ENCODE measurements at regions not wholly inside any gene's neighbourhood (a gene's known extent, or its start where the extent isn't known, plus 50 kb on each side); places are given as distances from the start of the nearest gene placed in this dataset.

- no peak overlapping the region for H2AFZ ChIP-seq (ENCODE audit: low read depth, low read length, poor library complexity, severe bottlenecking)
- RAD21 ChIA-PET (ENCODE audit: low non-redundant PET in 1 of 2, low total read pairs in 2 of 2, uncharacterized antibody in 2 of 2, unreplicated experiment in 2 of 2): no interaction called here
- intact Hi-C loops (cut with micrococcal nuclease): no loop called here
- no peak overlapping the region for H3K27ac ChIP-seq (ENCODE audit: low read depth, low read length)
- no peaks in the 10 kb centered on the region for H3K36me3 ChIP-seq (ENCODE audit: control insufficient read depth in 1 of 2, insufficient read depth in 2 of 2, low read length in 2 of 2)
- H3K4me3 ChIP-seq (replicated peaks in 1 of 2; ENCODE audit: low read depth in 1 of 2, low read length in 2 of 2): no peak overlapping the region
- DNase-seq (ENCODE audit: low read depth, low spot score) (no peak), ATAC-seq (no peak)
- H3K9me2 ChIP-seq (ENCODE audit: insufficient read depth): no peaks in the 10 kb centered on the region
- H3K27me3 ChIP-seq (ENCODE audit: insufficient read depth, low read length): no peaks in the 10 kb centered on the region
- BruUV-seq (replicated peaks): no TSS peak
- H3K4me2 ChIP-seq (ENCODE audit: low read length): no peak overlapping the region
- no peak overlapping the region for H3K9ac ChIP-seq (ENCODE audit: low read length)
- no peaks in the 10 kb centered on the region for H3K79me2 ChIP-seq (ENCODE audit: insufficient read depth, low read length)
- CTCF ChIA-PET: no interaction called here
- no peaks in the 10 kb centered on the region for H3K4me1 ChIP-seq (ENCODE audit: control insufficient read depth in 1 of 2, insufficient read depth in 2 of 2, low read length in 2 of 2)
- no peaks in the 10 kb centered on the region; a peak in 1 of 4 replicates for H3K9me3 ChIP-seq (ENCODE audit: control insufficient read depth in 1 of 2, insufficient read depth in 1 of 2, low read depth in 1 of 2, low read length in 2 of 2)
- H4K20me1 ChIP-seq (ENCODE audit: insufficient read depth): no peaks in the 10 kb centered on the region
- POLR2A ChIA-PET: no interaction called here
- no peak for TF ChIP-seq ZFX (IDR thresholded peaks at IDR 0.05)
- TF ChIP-seq TCF7L2 (IDR thresholded peaks at IDR 0.05; ENCODE audit: borderline replicate concordance, extremely low read depth, insufficient read depth, insufficient read length): no peak
- TF ChIP-seq ELF1 (IDR thresholded peaks at IDR 0.05; ENCODE audit: borderline replicate concordance, low read depth): no peak
- TF ChIP-seq SRF (IDR thresholded peaks at IDR 0.05; ENCODE audit: low read depth): no peak
- TF ChIP-seq ATF3 (IDR thresholded peaks at IDR 0.05): no peak
- no peak for TF ChIP-seq FOSL1 (IDR thresholded peaks at IDR 0.05; ENCODE audit: low read depth)
- no peak for TF ChIP-seq ZNF274 (IDR thresholded peaks at IDR 0.05; ENCODE audit: low read depth, low read length)
Observed at GRCh38 chr13:84187626-84188025, 305.4 kb upstream of the SLITRK1 start.

- no peak overlapping the region for H2AFZ ChIP-seq (ENCODE audit: low read depth, low read length, poor library complexity, severe bottlenecking)
- no peaks in the 10 kb centered on the region for H3K27me3 ChIP-seq (ENCODE audit: insufficient read depth, low read length)
- DNase-seq (ENCODE audit: low read depth, low spot score): no peak
- H3K27ac ChIP-seq (ENCODE audit: low read depth, low read length): no peak overlapping the region
- no peaks in the 10 kb centered on the region for H3K79me2 ChIP-seq (ENCODE audit: insufficient read depth, low read length)
- TF ChIP-seq SIN3A (IDR thresholded peaks at IDR 0.05; ENCODE audit: low read depth) (no peak), YY1 (IDR thresholded peaks at IDR 0.05; ENCODE audit: extremely low read depth, insufficient replicate concordance, low read depth, low read length) (no peak), EZH2 (IDR thresholded peaks at IDR 0.05) (no peak), FOSL1 (IDR thresholded peaks at IDR 0.05; ENCODE audit: low read depth) (no peak), POLR2A (IDR thresholded peaks at IDR 0.05; ENCODE audit: borderline replicate concordance, extremely low read depth, insufficient read depth, insufficient read length) (no peak), ZFX (IDR thresholded peaks at IDR 0.05) (no peak), POLR2AphosphoS5 (IDR thresholded peaks at IDR 0.05; ENCODE audit: low read depth, low read length) (no peak), EZH2phosphoT487 (IDR thresholded peaks at IDR 0.05; ENCODE audit: borderline replicate concordance) (no peak)
- H3K4me1 ChIP-seq (ENCODE audit: control insufficient read depth in 1 of 2, insufficient read depth in 2 of 2, low read length in 2 of 2): no peaks in the 10 kb centered on the region
- CTCF ChIA-PET: no interaction called here
- H3K36me3 ChIP-seq (ENCODE audit: control insufficient read depth in 1 of 2, insufficient read depth in 2 of 2, low read length in 2 of 2): no peaks in the 10 kb centered on the region
- no peaks in the 10 kb centered on the region for H3K9me3 ChIP-seq (ENCODE audit: control insufficient read depth in 1 of 2, insufficient read depth in 1 of 2, low read depth in 1 of 2, low read length in 2 of 2)
- intact Hi-C loops (cut with micrococcal nuclease): no loop called here
- H4K20me1 ChIP-seq (ENCODE audit: insufficient read depth): no peaks in the 10 kb centered on the region
- H3K9ac ChIP-seq (ENCODE audit: low read length): no peak overlapping the region
- POLR2A ChIA-PET: no interaction called here
- BruUV-seq (replicated peaks): no TSS peak
- no peaks in the 10 kb centered on the region for H3K9me2 ChIP-seq (ENCODE audit: insufficient read depth)
- ATAC-seq: no peak
- RAD21 ChIA-PET (ENCODE audit: low non-redundant PET in 1 of 2, low total read pairs in 2 of 2, uncharacterized antibody in 2 of 2, unreplicated experiment in 2 of 2): no interaction called here
- H3K4me3 ChIP-seq (replicated peaks in 1 of 2; ENCODE audit: low read depth in 1 of 2, low read length in 2 of 2): no peak overlapping the region
- no peak overlapping the region for H3K4me2 ChIP-seq (ENCODE audit: low read length)
Observed at GRCh38 chr13:84139561-84140158, 257.4 kb upstream of the SLITRK1 start.

All from HCT116 (cell line).